ENCODE measurements at regions not wholly inside any gene's neighbourhood (a gene's known extent, or its start where the extent isn't known, plus 50 kb on each side); places are given as distances from the start of the nearest gene placed in this dataset.
"Not testable (repeated sequence)": the region's sequence is repeated elsewhere in the genome, so short reads cannot be mapped to it uniquely, and the experiment has no call there.

GRCh38 chr4:4048227-4048626 lies 178.5 kb downstream of the OTOP1 start:
- DNase-seq: not testable (repeated sequence)

- not testable (repeated sequence) for DNase-seq
Measured at GRCh38 chr4:4050781-4051180, 175.9 kb downstream of the OTOP1 start.

- DNase-seq: not testable (repeated sequence)
Measured at GRCh38 chr4:4052933-4053332, 173.8 kb downstream of the OTOP1 start.

- DNase-seq: not testable (repeated sequence)
Measured at GRCh38 chr4:4057226-4057625, 169.5 kb downstream of the OTOP1 start.

- not testable (repeated sequence) for DNase-seq
Measured at GRCh38 chr4:4084171-4084570, 142.6 kb downstream of the OTOP1 start.

- DNase-seq: not testable (repeated sequence)
Measured at GRCh38 chr4:4089716-4090419, 136.9 kb downstream of the OTOP1 start.

GRCh38 chr4:4090720-4091119 lies 136.0 kb downstream of the OTOP1 start:
- DNase-seq: not testable (repeated sequence)

- not testable (repeated sequence) for DNase-seq
Measured at GRCh38 chr4:4092159-4092558, 134.6 kb downstream of the OTOP1 start.

- DNase-seq: not testable (repeated sequence)
Measured at GRCh38 chr4:4099610-4100009, 127.1 kb downstream of the OTOP1 start.

GRCh38 chr4:4106923-4107322 lies 119.8 kb downstream of the OTOP1 start:
- DNase-seq: not testable (repeated sequence)

GRCh38 chr4:4107411-4108107 lies 119.2 kb downstream of the OTOP1 start:
- DNase-seq: peak; percentile 29 to 34

- not testable (repeated sequence) for DNase-seq
Measured at GRCh38 chr4:4115381-4115780, 111.3 kb downstream of the OTOP1 start.

- not testable (repeated sequence) for DNase-seq
Measured at GRCh38 chr4:4116901-4117300, 109.8 kb downstream of the OTOP1 start.

- DNase-seq: not testable (repeated sequence)
Measured at GRCh38 chr4:4134368-4134767, 92.4 kb downstream of the OTOP1 start.

- DNase-seq: not testable (repeated sequence)
Measured at GRCh38 chr4:4136621-4137020, 90.1 kb downstream of the OTOP1 start.

Data from Kasumi-1 (cell line).